GM18870 (cell line): ENCODE measurements at regions not wholly inside any gene's neighbourhood (a gene's known extent, or its start where the extent isn't known, plus 50 kb on each side); places are given as distances from the start of the nearest gene placed in this dataset.
A peak's percentile ranks its signal among the peaks of the same experiment; 100 is the strongest.

Source experiments
- ATAC-seq: cut with Tn5 transposase; IDR thresholded peaks from one replicate; pipeline ENCODE4 v1.9.1; 2021; ENCODE audit warnings: moderate library complexity; ENCODE audit not compliant: unreplicated experiment

DNA sequence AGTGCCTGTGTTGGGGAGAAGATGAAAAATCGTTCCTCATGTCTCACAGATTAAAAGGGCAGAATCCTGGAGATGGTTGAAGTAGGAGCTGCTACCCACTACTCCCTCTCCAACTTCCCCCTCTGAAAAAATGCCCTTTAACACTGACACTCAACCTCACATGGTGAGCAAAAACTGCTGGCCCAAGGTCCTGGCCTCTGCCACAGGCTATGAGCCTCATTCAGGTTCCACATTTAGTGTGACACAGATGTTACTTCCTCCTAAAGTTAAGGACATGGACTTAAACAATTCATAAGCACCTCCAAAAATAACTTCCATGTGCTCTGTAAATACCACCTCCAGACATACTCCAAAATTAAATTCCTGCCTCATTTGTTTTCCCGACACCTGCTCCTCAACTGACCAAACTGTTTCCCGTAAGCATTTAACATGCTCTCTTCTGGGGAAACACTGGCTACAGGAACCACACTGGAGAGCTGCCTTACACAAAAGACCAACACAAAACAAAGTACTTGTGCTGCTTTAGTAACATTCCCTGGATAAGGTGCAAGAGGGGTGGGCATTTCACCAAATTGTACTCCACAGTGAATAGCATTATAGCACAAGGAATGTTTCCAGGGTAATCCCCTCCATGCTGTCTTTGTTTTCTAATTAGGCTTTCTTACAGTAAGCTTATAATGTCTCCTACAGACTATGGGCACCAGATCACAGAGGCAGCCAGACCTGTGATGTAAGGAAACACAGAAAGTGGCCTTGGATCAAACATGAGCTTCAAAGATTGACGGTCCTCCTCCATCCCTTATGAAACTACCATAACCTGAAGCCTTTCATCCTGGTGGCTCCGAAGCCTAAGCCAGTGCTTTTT, 57.0 kb downstream of the PHLDA1 start:
- ATAC-seq: no peak

DNA sequence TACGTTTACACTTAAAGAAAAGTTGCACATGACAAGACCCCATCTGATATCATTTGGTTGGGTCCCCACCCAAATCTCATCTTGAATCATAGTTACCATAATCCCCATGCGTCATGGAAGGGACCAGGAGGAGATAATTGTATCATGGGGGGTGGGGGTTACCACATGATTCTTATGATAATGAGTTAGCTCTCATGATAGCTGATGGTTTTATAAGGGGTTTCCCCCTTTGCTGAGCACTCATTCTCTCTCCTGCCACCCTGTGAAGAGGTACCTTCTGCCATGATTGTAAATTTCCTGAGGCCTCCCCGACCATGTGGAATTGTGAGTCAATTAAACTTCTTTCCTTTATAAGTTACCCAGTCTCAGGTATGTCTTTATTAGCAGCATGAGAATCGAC, 60.3 kb downstream of the PHLDA1 start:
- no peak for ATAC-seq

DNA sequence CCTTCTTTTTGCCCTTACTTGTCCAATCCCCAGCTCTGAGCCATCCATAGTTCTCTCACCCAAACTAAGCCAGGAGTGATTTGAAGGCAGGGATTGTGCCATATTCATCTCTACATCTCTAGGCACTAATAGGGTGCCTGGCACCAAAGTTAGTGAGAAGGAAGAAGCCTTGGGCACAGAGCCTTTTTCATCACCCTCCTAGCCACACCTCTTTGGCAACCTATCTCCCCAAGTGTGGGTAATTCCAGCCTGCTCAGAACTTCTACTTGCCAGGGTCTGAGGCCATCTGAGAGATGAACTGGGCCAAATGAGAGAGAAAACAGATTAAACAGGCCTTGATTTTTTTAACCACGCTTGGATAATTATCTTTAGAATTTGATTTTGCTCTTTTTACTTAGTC, 61.3 kb downstream of the PHLDA1 start:
- no peak for ATAC-seq

DNA sequence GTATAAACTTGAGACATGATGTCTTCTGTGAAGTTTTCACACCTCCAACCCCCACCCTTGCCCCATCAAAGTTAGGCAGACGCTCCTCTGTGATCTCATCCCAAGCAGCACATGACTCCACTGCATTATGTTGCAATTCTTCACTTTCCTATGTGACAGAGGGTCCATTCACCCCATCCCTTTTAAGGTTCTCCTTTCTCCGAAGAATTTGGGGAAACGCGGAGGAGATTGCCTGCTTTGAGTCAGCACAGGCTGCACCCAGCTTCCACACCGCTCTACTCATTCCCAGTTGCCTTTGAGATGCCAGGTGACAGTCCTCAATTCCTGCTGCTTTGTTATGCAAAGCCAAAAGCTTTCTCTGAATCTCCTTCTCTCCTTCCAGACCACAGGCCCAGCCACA, 61.8 kb downstream of the PHLDA1 start:
- no peak for ATAC-seq

DNA sequence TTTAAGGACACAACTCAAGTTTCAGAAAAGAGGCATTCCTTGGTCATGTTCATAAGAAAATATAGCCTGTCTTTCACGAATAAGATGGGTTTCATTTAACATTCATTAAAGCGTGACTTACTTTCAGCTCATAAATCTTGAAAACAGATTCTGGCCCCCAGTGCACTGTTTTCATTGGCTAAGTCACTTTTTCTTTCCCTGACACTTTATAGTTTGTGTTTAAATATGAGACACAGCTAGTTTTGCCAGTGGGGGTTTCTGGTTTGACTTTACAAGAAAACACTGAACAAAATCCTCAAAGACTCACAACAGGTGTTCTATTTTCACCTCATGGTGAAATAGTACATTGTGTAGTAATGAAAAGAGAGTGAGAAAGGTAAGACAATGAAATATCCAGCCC, 65.9 kb downstream of the PHLDA1 start:
- ATAC-seq: no peak

DNA sequence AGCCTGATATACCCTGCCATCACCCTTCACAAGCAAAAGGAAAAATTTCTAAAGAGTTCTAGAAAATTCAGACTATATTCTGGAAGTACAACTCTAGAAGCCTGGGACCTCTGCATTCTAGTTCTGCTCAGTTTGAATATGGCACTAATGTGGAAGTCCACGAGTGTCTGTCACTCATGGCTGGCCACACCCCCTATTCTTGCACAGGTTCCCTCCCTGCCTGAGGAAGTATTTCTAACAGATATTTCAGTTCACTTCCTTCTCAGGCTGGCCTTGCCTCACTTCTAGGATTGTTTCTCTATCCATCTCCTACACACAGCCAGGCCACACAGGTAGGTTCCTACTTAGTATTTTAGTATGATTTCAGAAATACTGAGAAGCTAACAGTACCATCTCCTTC, 67.4 kb downstream of the PHLDA1 start:
- peak; percentile 45 for ATAC-seq

DNA sequence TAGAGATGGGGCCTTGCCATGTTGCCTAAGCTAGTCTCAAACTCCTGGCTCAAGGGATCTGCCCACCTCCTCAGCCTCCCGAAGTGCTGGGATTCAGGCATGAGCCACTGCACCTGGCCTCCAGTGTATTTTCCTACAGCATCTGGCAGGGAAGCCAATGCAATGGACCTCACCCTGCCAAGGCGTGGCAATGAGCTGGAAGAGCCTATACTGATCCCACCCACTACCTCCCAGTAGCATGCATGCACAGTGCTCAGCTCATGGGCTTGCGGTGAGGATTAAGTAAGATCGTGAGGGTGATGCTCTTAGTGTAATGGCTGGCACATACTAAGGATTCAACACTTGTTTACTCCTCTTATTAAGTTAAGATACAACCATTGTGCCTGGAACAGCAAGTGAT, 69.7 kb downstream of the PHLDA1 start:
- ATAC-seq: no peak

DNA sequence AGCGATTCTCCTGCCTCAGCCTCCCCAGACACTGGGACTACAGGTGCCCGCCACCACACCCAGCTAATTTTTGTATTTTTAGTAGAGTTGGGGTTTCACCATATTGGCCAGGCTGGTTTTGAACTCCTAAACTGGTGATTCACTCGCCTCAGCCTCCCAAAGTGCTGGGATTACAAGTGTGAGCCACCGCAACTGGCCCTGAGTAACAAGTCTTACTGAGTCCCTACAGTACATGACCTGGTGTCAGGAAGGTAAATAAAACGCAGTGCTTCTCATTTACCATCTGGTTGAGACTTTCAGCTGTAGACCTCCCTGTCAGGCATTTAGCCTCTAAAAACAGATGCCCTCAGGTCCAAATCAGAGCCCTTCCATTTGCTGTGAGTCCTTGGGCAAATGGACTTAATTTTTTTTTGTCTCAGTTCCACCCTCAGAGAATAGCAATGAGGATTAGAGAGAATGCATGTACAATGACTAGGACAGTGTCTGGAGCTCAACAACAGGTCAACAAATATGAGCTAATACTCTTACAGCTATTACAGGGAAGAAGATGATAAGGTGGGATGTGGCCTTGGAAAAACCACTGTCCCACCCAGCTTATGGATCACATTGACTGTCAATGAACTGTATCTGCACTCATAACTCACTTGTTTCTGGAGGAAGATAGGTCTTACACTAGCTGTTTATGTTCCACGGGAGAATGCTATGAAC, 70.5 kb downstream of the PHLDA1 start:
- no peak for ATAC-seq

DNA sequence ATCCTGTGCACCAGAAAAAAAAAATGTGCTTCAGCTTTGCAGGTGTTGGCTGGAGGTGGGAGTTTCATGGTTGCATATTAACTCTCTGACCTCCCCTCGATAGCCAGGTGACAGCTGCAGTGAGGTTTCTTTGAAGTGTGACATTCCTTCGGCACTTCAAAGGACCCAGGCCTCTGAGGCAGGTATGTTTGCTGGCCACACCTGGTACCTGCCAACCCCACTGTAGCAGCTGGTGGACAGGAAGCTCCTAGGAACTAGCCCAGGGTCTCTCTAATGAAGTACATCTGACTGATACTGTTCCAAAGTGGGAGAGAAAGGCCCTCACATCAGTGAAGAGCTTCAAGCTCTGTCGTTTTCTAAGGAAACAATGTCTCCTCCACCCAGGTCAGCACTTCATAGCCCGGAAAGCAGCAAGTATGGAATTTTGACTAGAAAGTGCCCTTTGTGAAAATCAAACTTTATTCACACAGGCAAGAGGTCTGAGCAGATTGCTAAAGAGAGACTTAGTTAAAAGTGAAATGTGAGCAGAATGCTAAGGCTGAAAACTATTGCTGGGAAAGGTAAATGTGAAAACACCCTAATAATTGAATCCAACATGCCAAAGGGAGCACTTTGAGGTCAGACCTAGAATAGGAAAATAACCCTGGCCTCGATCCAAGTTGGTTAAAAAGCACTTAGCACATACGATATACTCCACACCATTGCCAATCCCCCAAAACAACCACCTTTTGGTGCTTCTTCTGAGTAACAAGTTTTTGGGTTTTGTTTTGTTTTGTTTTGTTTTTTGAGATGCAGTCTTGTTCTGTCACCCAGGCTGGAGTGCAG, 71.3 kb downstream of the PHLDA1 start:
- peak; percentile 34 for ATAC-seq

DNA sequence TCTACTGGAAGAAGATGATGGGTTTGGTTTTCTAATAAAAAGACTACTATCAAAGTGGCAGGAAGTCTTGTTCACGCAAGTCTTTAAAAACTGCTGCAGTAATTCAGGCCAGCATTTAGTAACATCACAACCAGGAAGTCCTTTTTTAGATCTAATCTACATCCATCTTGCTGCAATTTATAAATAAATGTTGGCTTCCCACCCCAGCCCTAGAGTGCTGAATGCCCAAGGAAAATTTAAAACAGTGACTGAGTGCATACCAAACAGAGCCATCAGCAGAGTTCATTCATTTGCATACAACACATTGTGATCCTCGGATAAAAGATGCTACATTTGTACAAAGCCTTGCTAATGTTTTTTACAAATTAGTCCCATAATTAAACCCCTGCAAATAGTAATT, 72.1 kb downstream of the PHLDA1 start:
- ATAC-seq: no peak

DNA sequence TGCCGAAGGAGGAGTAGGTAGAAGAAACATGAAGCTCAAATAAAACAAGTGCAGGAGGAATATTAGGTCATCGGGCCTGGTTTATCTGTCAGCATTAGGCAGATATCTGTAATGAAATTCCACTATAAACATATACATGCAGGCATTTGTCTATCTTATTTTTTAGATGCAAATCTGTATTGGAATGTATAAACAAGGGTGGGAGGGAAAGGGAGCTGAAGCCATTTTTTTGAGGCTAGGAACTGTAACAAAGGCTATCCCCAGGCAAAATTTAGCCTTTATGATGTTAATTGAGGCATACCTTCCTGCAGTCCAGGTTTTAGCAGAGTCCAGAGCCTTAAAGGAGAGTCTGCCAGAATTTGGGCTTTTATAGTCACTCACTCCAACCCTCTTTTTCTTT, 72.5 kb downstream of the PHLDA1 start:
- ATAC-seq: no peak

DNA sequence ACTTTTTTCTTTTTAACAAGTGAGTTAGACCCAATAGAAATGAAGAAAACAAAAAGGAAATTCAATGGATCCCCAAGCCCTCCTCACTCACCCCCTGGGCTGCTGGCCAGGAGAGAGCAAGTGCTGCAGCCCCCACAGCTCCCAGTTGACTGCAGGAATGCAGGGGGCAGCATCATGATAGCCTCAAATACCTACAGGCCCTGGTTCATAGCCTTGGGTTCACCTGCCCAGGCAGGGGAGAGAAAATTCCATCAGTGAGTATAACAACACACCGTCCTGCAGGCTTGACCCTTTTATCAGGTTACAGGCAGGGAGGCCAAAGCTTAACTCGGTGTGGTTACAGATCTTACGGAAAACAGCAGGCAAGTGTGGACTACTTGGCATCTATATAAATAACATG, 76.3 kb downstream of the PHLDA1 start:
- no peak for ATAC-seq

DNA sequence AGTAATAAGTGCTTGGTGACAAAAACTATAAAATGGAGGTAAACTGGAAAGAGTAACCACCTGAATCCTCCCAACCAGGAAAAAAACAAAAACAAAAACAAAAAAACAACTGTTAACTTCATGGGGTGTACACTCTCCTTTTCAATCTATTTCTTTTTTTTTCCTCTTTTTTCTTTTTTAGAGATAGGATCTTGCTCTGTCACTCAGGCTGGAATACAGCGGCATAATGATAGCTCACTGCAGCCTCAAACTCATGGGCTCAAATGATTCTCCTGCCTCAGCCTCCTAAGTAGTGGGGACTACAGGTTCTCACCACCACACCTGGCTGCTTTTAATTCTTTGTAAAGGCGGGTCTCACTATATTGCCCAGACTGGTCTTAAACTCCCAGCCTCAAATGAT, 76.8 kb downstream of the PHLDA1 start:
- no peak for ATAC-seq

DNA sequence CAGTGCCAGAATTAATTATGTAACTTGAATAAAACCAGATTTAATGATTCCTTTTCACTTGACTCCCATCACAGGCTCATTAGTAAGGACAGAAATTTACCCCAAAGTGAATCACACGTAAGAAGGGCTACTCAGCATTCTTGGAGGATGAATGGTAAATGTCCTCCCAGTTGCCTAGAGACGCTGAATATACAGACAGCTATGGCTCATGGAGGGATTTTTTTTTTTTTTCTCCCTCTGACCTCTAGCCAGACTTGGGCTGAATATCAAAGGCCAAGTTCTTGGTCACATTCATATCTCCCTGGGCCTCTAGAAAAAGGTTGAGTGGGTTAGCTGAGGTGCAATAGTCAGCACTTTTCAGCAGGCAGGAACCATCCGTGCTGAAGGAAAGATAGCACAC, 77.5 kb downstream of the PHLDA1 start:
- ATAC-seq: no peak

DNA sequence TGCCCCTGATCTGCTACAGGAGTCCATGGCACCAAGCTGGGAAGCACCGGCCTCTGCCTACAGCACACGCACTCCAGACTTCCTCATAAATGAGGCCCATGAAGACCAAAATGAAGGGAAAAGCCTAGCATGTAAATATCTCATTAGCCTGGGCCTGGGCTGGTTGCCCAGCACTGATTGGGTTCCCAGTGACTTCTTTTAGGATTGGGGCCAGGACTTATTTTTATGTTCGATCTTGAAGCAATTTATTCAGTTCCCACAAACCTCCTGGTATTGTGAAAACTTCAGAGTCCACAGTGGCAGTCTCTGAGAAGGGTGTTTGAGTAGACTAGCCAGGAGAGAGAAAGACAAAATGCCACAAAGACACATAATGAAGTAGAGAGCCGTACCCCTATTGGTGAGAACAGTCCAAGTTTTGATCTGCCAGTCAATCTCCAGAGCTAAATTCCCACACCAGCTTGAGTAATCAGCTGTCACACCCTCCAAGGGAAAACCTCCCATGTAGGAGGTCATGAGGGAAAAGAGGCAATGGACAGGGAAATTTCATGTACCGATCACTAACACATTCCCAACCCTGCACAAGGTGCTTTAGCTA, 78.2 kb downstream of the PHLDA1 start:
- ATAC-seq: no peak

DNA sequence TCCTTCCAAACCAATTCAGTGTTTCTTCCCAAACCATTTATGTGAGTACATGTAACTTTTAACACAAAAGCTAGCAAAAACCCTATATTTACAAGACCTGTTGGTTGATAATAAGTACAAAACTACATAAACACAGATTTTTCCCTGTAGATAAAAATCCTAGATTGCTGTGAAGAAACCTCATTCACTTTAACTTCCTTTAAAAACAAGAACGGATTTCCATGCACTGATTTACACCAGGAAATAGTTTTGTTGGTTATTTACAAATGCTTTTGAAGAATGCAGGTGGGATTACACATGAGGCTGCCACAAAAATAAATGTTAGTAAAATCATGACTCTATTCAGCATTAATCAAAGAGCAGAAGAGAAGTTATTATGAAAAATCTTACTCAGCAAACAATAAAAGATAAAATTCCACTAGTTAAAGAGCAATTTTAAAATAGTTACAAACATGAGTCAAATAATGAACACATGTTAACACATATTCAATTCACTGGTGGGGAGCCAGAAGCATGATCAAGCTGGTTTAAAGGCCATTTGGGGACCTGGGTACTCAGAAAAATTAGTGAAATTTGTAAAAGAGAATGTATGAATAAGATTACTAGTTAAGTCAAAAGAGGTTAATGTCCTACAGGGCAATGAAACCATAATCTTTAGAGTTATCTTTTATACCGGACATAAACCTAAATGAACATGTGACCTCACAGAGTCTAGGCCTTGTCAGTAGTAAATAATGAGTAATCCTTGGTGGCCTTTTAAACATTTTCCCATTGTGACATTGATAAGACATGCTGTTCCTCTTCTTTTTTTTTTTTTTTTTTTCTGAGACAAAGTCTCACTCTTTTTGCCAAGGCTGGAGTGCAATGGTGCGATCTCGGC, 79.9 kb downstream of the PHLDA1 start:
- ATAC-seq: no peak

DNA sequence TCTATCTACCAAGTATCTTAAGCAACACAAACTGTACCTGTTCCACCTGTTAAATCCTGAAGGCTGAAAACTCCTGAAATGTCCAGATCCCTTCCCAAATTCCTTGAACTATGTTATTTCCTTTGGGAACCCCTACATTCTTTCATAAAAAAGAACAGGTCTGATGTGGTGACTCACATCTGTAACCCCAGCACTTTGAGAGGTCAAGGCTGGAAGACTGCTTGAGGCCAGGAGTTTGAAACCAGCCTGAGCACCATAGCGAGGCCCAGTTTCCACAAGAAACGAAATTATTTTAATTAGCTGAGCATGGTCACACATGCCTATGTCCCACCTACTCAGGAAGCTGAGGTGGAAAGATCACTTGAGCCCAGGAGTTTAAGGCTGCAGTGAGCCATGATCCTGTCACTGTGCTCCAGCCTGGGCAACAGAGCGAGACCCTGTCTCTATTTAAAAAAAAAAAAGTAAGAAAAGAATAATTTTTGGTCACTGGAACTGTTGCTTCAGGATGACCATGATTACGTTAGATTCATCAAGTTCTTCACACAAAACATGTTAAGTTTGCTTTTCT, 84.3 kb downstream of the PHLDA1 start:
- no peak for ATAC-seq

DNA sequence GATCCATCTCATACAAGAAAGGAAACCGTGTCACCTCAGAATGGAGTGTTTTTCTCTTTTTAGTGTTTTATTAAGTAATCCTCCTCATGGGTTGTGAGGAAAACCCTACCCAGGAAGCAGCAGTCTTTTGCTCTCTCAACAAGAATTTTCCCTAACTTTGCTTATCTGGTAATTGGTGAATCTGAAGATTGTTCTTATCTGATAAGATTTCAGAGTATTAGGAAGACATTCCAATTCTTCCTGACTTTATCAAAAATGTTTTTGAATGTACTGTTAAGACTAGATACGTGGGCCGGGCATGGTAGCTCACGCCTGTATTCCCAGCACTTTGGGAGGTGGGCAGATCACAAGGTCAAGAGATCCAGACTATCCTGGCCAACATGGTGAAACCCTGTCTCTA, 86.0 kb downstream of the PHLDA1 start:
- no peak for ATAC-seq

DNA sequence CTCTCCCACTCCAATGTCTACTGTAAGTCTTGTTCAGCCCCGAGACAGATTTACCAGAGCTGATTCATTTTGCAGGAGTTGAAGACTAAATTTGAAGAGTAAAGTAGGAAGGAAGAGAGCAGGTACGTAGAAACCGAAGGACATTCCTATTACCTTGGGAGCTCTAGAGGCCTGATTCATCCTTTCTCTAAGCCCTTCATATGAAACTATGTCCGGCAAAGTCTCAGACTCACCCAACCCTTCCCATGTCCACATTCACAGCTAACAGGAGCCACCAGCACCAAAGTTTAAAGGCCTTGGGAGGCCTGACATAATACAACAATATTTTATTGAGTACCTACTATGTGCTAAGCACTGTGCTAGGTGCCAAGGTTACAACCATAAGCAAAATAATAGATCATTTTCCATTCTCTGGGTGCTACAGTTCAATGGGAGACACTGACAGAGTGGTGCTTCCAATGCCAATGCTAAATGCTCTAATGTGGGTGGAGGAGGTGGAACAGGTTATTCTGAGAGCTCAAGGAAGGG, 86.6 kb downstream of the PHLDA1 start:
- ATAC-seq: no peak
